SH-SY5Y (cell line): ENCODE measurements at regions not wholly inside any gene's neighbourhood (a gene's known extent, or its start where the extent isn't known, plus 50 kb on each side); places are given as distances from the start of the nearest gene placed in this dataset.

Experiments
- GATA2 ChIP-seq: IDR thresholded peaks from 2 replicates; pipeline ENCODE4 v1.6.1; 2011; ENCODE audit warnings: mild to moderate bottlenecking, low read depth, low read length
- GATA3 ChIP-seq: IDR thresholded peaks from 2 replicates; pipeline ENCODE4 v1.6.1; 2011; ENCODE audit warnings: low read depth, mild to moderate bottlenecking, low read length, moderate library complexity

DNA sequence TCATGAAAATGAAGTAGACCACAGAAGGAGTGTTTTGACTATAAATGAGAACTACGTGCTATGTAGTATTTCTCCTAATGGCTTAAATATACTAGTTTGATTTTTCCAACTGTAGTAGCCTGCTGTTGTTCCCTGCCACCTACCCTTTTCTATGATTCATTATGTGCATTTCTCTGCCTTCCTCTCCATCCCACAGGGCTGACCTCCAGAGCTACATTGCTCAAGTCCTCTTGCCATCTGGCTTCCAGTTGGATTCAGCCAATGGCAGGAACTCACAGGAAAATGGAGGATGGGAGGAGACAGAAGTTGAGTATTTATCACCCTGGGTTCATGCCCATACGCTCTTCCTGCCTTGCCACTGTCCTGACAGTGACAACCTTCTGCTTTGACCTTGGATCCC lies 515.3 kb downstream of the SOX5 start:
- TF ChIP-seq GATA2: no peak
- no peak for TF ChIP-seq GATA3
